ENCODE measurements at regions not wholly inside any gene's neighbourhood (a gene's known extent, or its start where the extent isn't known, plus 50 kb on each side); places are given as distances from the start of the nearest gene placed in this dataset.
"Not testable (repeated sequence)": the region's sequence is repeated elsewhere in the genome, so short reads cannot be mapped to it uniquely, and the experiment has no call there.

- H3K4me3 ChIP-seq (ENCODE audit: low read length): no peak overlapping the region
- no peak for TF ChIP-seq ZNF274 (IDR thresholded peaks at IDR 0.05; ENCODE audit: low read depth, low read length)
Observed at GRCh38 chr19:28367146-28367545, 845.8 kb downstream of the UQCRFS1 start.

- no peak for TF ChIP-seq ZNF274 (IDR thresholded peaks at IDR 0.05; ENCODE audit: low read depth, low read length)
- H3K4me3 ChIP-seq (ENCODE audit: low read length): no peak overlapping the region
Observed at GRCh38 chr19:28363254-28363653, 849.7 kb downstream of the UQCRFS1 start.

- H3K4me3 ChIP-seq (ENCODE audit: low read length): no peak overlapping the region
- no peak for TF ChIP-seq ZNF274 (IDR thresholded peaks at IDR 0.05; ENCODE audit: low read depth, low read length)
Observed at GRCh38 chr19:28359431-28360414, 853.2 kb downstream of the UQCRFS1 start.

GRCh38 chr19:28358633-28359032, 854.3 kb downstream of the UQCRFS1 start:
- no peak overlapping the region for H3K4me3 ChIP-seq (ENCODE audit: low read length)
- TF ChIP-seq ZNF274 (IDR thresholded peaks at IDR 0.05; ENCODE audit: low read depth, low read length): no peak

- no peak overlapping the region for H3K4me3 ChIP-seq (ENCODE audit: low read length)
- TF ChIP-seq ZNF274 (IDR thresholded peaks at IDR 0.05; ENCODE audit: low read depth, low read length): no peak
Observed at GRCh38 chr19:28351761-28352160, 861.2 kb downstream of the UQCRFS1 start.

- not testable (repeated sequence) for H3K4me3 ChIP-seq (ENCODE audit: low read length)
Observed at GRCh38 chr19:28351321-28351720, 861.6 kb downstream of the UQCRFS1 start.

GRCh38 chr19:28350673-28351072, 862.3 kb downstream of the UQCRFS1 start:
- no peak overlapping the region for H3K4me3 ChIP-seq (ENCODE audit: low read length)

GRCh38 chr19:28350037-28350436, 862.9 kb downstream of the UQCRFS1 start:
- no peak for TF ChIP-seq ZNF274 (IDR thresholded peaks at IDR 0.05; ENCODE audit: low read depth, low read length)
- H3K4me3 ChIP-seq (ENCODE audit: low read length): no peak overlapping the region

More at GRCh38 chr19:28350673-28351072, 862.3 kb downstream of the UQCRFS1 start:
- TF ChIP-seq ZNF274 (IDR thresholded peaks at IDR 0.05; ENCODE audit: low read depth, low read length): no peak

- no peak overlapping the region for H3K4me3 ChIP-seq (ENCODE audit: low read length)
- TF ChIP-seq ZNF274 (IDR thresholded peaks at IDR 0.05; ENCODE audit: low read depth, low read length): no peak
Observed at GRCh38 chr19:28349604-28350003, 863.3 kb downstream of the UQCRFS1 start.

GRCh38 chr19:28345811-28346210, 867.1 kb downstream of the UQCRFS1 start:
- TF ChIP-seq ZNF274 (IDR thresholded peaks at IDR 0.05; ENCODE audit: low read depth, low read length): no peak
- H3K4me3 ChIP-seq (ENCODE audit: low read length): no peak overlapping the region

GRCh38 chr19:28341810-28342350, 871.1 kb downstream of the UQCRFS1 start:
- no peak overlapping the region for H3K4me3 ChIP-seq (ENCODE audit: low read length)
- no peak for TF ChIP-seq ZNF274 (IDR thresholded peaks at IDR 0.05; ENCODE audit: low read depth, low read length)

GRCh38 chr19:28334419-28334818, 878.5 kb downstream of the UQCRFS1 start:
- no peak for TF ChIP-seq ZNF274 (IDR thresholded peaks at IDR 0.05; ENCODE audit: low read depth, low read length)
- no peak overlapping the region for H3K4me3 ChIP-seq (ENCODE audit: low read length)

- no peak overlapping the region for H3K4me3 ChIP-seq (ENCODE audit: low read length)
- TF ChIP-seq ZNF274 (IDR thresholded peaks at IDR 0.05; ENCODE audit: low read depth, low read length): no peak
Observed at GRCh38 chr19:28333909-28334308, 879.0 kb downstream of the UQCRFS1 start.

GRCh38 chr19:28332886-28333285, 880.1 kb downstream of the UQCRFS1 start:
- TF ChIP-seq ZNF274 (IDR thresholded peaks at IDR 0.05; ENCODE audit: low read depth, low read length): no peak
- H3K4me3 ChIP-seq (ENCODE audit: low read length): no peak overlapping the region

GRCh38 chr19:28332351-28332750, 880.6 kb downstream of the UQCRFS1 start:
- no peak overlapping the region for H3K4me3 ChIP-seq (ENCODE audit: low read length)
- TF ChIP-seq ZNF274 (IDR thresholded peaks at IDR 0.05; ENCODE audit: low read depth, low read length): no peak

All from GM08714 (cell line).